Stimulated activated CD4-positive, alpha-beta T cell treated with anti-CD3 and anti-CD28 coated beads, TNF-alpha, amount 100 ng/mL, for 48 hours (primary cell): ENCODE measurements at regions not wholly inside any gene's neighbourhood (a gene's known extent, or its start where the extent isn't known, plus 50 kb on each side); places are given as distances from the start of the nearest gene placed in this dataset.

Experiments used
- DNase-seq, 3 donors: peaks; one replicate each; pipeline ENCODE4 v3.0.0-alpha.2; 2020; ENCODE audit warnings: low read depth in 3 of 3

- no peak for DNase-seq
These were observed 51.5 kb upstream of the ARID1B start for GRCh38 chr6:156725712-156726111.

DNA sequence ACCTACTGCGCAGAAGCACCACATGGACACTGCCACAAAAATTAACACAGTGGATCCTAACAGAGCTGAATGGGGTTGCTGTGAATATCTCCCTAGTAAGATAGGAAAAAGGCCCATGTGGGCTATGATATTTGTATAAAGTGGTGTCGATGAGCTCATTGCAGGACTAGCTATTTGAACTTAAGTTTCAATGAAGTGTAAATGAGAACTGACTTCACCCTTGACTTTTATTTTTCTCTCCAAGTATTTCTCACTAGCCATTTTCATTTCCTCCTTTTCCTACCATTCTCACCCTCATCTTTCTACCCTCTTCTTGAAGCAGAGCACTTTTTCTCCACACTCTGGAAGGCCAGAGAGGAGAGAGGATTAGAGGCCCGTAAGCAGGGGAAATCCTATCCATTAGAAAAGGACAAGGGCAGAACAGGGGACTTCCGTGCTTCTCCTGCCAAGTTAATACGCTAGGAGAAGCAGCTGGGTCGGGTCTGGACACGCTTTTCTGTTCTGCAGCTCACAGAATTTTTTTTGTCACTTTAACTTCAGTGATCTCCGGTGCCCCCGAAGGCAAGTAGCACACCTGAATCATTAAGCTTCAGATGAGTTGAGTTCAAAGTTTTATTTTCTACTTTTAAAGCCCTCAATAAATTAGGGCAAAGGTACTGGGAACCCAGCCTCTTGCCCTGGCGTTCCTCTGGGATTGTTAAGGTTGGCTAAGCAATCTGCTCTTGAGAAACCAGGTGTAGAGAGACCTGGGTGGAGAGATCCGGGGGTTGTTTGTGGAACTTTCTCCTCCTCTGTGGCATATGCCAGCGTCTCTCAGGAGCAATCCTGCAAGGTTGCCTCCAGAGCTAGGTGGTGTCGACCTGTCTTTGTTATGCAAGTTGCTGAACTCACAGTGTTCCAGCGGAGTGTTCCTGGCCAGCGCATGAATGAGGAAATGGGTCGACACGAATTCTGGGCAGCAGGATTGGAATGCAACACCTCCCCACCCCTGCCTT is 56.2 kb upstream of the ARID1B start:
- DNase-seq = no peak

DNA sequence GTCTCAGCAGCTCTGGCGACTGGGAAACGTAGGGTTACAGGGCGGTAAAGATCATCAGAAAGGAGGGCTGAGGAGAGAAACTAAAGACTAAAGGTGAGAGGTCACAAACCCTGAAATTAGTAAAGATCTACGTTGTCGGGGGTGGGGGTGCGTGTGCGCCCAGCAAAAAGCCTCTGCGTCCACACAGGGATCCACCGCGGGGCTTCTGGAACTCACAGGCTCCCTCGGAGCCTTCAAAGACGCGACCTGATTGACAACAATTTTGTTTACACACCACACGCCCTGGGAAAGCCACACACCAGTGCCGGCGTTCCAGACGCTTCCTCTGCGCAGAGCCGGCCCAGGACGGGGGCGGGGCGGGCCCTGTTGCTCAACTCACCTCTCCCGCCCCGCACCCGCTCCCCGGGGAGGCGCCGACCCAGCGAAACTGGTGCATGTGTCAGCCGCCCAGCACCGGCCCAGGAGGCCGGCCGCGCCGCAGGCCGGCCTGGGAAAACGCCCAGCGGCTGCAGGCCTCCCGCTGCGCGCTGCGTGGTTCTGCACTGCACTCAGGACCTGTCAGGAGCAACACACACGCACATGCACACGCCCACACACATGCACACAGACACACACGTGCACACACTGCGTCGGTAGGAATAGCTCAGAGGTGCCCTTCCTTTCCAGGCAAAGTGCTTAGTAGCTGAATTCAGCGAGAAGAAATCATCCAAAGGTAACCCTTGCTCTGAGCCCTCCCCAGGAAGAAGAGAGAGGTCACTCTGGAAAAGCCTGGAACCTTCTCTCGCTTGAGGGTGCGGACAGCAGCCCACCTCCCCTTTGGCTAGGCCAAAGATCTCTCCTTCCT is 57.2 kb upstream of the ARID1B start:
- peak; percentile 41 to 58 (median 46) for DNase-seq

- no peak for DNase-seq
These were observed 57.8 kb upstream of the ARID1B start for GRCh38 chr6:156719395-156719719.

DNA sequence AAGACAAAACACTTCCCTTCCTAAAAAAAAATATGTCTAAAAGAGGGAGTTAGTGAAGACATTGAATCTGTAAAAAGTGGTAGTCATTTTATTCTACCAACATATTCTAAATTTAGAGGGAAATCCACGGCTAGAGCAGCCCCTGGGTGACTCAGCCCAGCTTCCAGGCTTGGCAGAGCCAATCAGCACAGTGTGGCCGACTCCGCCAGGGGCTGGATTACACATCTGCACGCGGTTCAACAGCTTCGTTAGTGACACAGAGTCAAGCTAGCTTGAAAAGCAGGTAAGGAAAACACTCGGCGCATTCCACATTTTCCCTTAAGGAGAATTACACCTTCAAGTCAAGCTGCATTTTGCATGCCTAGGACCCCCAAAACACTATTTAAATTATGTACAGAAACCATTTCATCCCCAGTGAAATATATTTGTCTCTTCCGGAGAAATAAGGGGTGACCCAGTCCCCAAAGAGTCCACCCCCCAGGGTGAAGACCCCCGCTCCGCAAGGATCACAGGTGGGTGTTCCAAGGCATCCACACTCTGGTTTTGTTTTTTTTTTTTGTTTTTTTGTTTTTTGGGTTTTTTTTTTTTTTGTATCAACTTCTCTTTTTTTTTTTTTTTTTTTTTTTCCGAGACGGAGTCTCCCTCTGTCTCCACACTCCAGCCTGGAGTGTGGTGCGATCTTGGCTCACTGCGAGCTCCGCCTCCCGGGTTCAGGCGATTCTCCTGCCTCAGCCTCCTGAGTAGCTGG is 58.4 kb upstream of the ARID1B start:
- no peak for DNase-seq

- no peak for DNase-seq
These were observed 59.6 kb upstream of the ARID1B start for GRCh38 chr6:156717542-156717941.

GRCh38 chr6:156715839-156716238 is 61.3 kb upstream of the ARID1B start:
- no peak for DNase-seq

DNA sequence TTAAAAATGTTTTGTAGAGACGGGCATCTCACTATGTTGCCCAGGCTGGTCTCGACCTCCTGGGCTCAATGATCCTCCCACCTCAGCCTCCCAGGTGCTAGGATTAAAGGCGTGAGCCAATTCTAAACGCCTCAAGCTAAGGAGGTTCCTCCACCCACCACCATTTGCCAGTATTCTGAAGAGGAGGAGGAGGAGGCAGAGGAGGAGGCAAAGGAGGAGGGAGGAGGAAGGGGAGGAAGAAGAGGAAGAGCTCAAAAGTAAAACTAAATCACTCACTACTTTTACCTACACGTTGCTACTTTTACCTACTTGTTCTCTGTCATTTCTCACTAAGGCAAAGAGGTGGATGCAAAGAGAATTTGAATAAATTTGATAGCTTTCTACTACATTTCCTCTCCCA is 63.6 kb upstream of the ARID1B start:
- no peak for DNase-seq

GRCh38 chr6:156710479-156710878 is 66.7 kb upstream of the ARID1B start:
- no peak for DNase-seq

- no peak for DNase-seq
These were observed 69.4 kb upstream of the ARID1B start for GRCh38 chr6:156707818-156708217.

DNA sequence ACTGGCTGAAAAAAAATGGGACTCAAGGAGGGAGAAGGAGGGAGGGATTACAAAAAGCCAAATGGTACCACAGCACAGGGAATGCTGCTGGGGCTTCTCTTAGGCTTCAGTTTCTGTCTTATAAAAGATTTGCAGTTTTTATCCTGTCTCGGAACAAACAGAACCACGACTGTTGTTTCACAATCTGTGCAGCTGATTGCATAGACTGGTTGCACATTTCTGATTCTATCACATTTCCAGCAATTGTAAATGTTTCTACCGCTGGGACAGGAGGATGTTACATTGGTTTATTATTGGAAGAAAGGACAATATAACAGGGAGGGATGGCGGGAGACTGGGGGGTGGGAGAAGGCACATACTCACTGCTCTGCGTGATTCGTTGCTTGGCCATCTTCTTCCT is 73.5 kb upstream of the ARID1B start:
- no peak for DNase-seq

DNA sequence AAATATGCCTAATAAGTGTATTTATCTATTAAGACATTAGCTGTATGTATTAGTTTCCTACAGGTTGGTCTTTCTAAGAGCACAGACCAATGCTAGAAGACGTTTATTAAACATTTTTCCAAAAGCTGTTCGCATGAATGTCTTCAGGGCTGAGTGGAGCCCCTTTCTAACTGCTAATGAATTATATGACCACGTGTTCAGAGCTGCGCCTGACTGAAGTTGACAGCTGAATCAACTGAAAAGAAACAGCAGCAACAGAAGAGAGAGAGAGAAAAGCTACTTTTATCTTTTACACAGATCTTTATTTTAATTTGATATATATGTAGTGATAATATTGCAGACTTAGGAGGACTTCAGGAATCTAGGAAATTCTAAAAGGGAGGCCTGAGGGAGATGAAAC is 75.2 kb upstream of the ARID1B start:
- DNase-seq = no peak

DNA sequence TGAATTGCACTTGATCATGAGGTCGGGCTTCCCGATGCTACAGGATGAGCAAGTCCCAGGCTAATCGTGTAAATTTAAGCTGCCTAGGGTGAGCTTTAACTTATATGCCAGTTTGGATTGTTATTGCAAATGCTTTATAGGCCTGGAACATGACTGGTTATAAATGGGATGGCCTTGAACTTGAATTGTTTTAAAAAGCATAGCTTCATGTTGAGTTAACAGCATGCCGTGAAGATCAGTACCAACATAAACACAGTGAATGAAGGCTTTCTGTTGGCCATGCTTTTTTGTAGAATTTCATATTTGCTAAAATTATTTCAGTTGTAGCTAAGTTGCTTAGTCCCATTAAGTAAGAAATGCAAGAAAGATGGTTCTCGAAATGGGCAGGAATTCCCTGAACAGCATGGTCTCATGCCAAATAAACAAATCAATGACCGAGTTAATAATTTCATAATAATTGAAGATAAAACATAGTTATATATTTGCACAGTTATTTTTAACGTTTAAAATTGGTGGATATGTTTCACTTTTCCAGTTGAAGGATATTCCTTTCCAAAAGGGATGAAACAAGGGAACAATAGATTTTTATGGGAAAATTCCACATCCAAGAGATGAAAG is 76.6 kb upstream of the ARID1B start:
- no peak for DNase-seq

GRCh38 chr6:156699935-156700334 is 77.2 kb upstream of the ARID1B start:
- no peak for DNase-seq

DNA sequence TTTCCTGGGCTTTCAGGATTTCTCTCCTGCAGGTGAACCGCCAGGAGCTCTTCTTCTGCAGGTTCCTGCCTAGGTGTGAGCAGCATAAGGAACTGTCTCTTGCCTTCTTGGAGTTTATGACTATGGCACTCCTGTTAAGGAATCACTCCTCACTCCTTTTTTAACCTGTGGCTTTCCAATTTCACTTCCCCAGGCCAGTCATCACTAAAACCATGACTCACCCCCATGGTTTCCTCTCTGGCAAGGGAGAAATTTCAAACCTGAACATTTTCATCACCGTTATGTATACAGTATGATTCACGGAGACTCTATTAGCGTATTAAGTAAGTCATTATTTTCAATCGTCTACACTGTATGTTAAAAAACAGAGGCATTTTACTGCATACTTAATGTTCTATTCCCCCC is 78.2 kb upstream of the ARID1B start:
- DNase-seq = no peak

- no peak for DNase-seq
These were observed 78.8 kb upstream of the ARID1B start for GRCh38 chr6:156698239-156699016.

DNA sequence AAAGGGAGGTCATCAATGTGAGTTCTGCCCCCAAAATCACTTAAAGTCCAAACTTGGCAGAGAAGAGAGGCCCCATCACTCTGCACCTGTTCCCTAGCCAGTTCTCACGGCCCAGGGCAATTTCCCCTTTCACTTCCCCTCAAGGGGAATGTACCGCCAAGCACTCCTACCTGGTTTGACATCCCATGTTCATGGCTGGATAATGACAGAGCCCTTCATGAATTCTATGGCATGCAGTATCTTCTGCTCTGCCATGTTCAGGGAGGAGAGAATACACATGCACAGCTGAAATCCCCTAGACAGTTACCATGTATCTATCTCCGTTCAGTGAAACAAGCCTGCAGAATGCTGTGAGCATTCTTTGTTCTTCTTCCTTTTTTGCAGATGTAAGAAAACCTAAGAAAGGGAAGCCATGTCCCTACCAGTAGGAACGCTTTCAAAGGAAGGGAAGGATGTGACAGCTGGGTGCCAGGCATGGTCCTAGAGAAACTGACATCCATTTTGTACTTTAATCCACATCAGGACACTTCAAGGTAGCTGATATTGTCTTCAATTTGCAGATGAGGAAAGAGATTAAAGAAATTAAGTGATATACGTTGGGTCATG is 79.8 kb upstream of the ARID1B start:
- DNase-seq = no peak

DNA sequence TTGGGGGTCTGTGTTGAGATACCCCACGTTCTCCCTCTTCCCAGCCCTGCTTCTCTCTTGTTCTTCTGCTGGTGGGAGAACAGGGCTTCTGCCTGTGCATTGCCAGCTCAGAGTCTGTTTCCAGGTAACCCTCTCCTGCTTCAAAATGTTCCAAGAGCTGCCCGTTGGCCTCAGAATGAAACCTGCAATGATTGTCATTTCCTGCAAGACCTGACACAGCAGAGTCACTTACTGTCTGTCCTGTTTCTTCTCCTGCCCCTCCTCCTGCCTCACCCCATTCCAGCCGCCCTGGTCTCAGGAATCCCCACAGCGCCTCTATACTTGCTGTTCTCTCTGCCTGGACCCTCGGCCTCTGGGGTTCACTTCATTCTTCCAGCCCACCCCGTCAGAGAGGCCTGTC is 81.4 kb upstream of the ARID1B start:
- DNase-seq = no peak

DNA sequence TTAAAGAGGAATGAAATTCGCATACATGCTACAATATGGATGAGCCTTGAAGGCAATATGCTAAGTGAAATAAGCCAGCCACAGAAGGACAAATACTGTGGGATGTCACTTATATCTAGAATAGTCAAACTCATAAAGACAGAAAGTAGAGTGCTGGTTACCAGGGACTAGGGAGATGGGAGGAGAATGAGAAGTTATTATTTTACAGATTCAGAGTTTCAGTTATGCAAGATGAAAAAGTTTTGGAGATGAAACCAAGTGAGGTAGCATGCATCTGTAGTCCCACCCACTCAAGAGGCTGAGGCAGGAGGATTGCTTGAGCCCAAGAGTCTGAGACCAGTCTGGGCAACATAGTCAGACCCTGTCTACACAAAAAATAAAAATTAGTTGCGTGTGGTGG is 82.5 kb upstream of the ARID1B start:
- DNase-seq = no peak

DNA sequence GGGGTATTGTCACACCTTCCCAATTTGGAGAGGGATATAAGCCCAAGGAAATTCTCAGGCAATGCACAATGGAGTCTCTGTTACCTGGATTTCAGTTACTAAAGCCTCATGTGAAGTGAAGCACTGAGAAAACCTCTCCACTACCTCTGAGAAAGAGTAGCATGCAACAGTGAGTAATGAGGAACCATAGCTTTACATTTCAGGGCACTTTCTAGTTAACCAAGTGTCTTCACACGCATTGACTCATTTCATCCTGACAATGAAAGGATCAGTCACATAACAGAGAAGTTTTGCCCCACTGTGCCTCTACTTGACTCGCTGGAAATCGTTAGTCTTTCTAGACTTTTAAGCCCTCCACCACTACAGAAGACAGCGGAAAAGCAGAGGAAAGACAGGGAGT is 86.2 kb upstream of the ARID1B start:
- DNase-seq = no peak

DNA sequence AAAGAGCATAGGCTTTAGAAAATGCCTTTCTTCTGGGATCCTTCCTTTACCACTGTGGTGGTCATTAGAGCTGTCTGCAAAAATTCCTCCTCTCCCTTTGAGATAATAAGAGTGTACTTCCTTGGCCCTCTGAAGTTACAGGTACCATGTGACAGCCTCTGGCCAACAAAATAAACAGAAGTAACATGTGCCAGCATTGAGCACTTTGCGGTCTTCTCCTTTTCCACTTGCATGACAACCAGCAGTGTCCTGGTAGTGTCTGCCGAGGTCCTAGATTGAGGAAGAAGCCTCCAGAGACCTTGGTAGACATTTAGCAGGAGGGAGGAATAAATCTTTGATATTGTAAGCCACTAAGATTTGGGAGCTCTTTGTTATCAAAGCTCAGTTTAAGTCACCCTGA is 87.5 kb upstream of the ARID1B start:
- no peak for DNase-seq
